SIG-M5 (cell line): ENCODE measurements at regions not wholly inside any gene's neighbourhood (a gene's known extent, or its start where the extent isn't known, plus 50 kb on each side); places are given as distances from the start of the nearest gene placed in this dataset.
A peak's percentile ranks its signal among the peaks of the same experiment; 100 is the strongest.

Experiments used
- DNase-seq: peaks from one replicate; lab custom pipeline; 2025; lab: John Stamatoyannopoulos, UW

DNA sequence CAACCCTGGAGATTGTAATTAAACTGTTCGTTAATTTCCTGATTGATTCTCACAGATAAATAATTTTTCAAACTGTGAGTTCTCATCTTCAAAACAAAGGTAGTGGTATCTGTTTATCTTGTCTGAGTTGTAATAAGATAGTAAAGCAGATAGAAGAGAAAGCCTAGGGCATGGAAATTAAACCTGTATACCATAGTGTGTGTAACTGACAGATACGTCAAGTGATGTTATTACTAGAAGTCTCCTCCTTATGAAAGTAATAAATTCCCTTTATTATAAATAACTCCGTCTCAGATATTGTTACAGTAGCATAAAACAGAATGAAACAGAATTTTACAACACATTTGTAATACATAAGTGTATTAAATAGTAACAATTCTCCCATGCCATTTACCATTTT, 1065.1 kb downstream of the SLITRK1 start:
- no peak for DNase-seq

DNA sequence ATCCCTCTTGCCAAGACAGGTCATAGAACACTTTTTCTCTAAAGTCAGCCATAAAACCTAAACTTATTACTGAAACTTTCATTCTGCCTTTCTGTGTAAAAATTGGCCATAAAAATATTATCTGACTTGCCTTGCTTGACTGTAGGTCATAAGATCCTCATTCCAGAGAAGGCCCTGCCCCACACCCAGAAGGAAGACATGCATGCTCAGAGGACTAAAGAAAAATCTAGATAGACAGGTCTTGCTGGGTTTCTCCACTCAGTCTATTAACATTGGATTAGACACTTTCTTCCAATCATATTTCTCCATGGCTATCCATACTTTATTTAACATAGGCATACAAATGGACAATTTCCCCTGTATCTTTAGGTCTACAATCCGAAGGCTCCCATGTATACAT, 1066.5 kb downstream of the SLITRK1 start:
- DNase-seq = no peak

DNA sequence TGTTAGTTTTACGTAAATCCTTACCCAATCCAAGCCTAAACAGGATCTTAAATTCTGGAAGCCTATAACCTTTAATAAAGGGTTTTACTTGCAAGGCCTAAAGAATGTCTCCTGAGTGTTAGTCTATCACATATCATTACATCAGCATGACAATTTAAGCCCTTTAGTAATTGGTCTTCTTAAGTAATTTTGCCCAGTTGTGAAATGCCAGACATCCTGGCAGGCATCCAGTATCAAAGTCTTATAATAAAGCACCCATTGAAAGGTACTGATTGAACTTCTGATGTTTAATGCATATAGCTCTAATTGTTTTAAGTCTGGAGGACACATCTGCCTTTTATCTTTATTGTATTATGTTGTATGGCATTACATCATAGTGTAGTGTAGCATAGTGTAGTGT, 1078.9 kb downstream of the SLITRK1 start:
- no peak for DNase-seq

DNA sequence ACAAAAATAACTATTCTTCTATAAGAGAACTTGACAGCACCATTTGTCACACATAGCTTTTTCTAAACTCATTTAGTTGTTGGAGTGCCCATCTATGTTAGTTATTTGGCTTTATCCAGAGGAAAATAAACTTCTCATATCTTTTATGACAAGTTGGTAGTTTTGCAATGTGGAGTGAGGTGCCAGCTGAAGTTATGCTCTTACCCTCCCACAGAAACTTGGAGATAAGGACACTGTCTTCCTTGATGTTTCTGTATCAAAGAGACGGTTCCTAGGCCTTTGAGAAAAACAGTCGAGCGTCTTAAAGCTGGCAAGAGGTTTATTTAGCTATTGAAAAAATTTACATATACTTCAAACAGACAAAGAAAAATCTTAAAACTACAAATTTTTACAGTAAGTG, 1079.7 kb downstream of the SLITRK1 start:
- DNase-seq = no peak

DNA sequence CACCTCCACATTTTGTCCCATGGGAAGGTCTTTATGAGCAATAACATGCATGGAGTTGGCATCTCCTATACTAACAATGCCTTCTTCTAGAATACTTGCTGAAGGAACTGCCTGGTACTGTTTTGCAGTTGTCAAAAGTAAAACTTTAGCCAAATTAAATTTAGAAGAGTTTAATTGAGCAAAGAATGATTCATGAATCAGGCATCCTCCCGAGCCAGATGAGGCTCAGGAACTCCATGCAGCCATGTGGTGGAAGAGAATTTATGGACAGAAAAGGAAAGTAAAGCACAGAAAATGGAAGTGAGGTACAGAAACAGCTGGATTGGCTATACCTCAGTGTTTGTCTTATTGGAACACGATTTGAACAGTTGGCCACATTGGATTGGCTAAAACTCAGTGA, 1081.9 kb downstream of the SLITRK1 start:
- DNase-seq = no peak

DNA sequence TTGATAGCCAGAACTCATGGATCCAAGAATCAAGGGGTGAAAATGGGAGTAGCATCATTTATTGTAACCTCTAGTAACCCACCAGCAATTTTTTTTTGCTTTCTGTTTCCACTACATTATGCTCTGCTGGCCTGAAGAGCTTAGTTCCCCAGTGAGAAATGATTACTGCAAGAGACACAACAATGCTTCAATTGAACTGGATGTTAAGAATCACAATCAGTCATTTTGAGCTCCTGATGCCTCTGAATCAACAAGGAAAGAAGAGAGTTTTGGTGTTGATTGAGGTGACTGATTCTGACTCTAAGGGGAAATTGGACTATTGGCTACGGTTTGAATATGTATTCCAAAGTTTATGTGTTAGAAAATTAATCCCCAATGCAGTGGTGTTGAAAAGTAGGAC, 1084.4 kb downstream of the SLITRK1 start:
- DNase-seq = no peak

DNA sequence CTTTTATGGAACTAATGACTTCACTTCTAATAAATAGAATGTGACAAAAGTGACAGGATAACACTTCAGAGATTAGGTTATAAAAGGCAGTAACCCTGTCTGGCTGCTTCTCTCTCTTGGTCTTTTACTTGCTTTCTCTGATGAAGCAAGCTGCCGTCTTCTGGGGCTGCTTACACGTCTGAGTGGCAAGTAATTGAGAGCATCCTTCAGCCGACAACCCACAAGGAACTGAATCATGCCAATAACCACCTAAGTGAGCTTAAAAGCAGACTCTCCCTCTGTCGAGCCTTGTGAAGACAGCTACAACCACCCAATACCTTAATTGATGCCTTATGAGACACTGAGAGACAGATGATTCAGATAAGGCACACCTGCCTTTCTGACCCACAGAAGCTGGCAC, 1091.2 kb downstream of the SLITRK1 start:
- no peak for DNase-seq

DNA sequence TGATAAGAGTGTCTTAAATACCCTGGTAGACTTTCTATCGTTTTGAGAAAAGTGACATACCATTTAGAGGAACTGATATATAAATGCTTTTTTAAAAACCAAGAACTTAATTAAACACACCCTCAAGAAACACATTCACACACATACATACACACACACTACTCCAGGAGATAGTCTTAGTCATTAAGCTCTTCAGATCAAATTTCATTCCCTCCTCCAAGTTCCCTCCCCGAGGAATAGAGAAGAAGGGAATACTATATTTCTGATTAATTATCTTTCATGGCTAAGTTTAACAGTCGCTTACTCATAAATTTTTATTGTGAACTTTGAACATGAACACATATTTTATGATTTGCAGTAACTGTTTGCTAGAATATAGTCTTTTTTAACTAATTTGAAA, 1109.5 kb downstream of the SLITRK1 start:
- DNase-seq = no peak

DNA sequence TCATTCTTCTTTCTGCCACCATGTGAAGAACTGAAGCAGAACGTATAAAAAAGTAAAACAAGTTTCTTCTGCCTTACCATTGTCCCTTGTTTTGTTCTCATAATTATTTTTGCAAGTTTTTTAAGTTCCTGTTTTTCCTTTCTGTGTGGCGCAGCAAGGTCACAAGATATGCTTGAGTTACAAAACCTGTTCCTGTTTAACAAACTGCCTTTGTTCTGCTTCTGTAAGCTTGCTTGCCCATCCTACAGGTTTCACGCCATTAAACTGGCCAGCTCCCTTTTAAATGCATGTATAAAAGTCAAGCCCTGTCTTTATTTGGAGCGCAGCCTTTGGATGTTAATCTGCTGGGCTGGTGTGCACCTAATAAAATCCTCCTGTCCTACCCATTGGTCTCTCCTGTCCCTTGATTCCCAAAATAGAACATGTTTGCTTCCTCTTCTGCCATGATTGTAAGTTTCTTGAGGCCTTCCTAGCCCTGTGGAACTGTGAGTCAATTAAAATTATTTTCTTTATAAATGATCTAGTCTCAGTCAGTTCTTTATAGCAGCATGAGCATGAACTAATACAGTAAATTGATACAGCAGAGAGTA, 1115.4 kb downstream of the SLITRK1 start:
- peak; percentile 30 for DNase-seq

DNA sequence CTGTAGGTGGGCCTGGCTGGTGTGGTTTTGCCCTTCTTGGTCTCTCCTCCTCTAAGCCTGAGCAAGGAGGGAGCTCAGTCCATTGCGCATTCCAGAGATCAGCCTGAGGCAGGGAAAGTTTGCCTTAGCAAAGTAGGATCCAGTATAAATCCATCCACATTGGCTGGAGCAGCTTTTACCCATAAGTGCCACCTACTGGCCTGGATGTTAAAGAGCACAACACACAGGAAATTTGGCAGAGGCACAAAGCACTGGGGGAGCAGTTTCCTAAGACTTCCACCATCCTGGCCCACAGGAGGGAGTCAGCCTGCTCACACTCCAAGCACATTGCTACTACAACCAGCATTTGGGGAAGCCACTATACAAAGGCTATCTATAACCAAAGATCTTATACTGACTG, 1124.2 kb downstream of the SLITRK1 start:
- no peak for DNase-seq

DNA sequence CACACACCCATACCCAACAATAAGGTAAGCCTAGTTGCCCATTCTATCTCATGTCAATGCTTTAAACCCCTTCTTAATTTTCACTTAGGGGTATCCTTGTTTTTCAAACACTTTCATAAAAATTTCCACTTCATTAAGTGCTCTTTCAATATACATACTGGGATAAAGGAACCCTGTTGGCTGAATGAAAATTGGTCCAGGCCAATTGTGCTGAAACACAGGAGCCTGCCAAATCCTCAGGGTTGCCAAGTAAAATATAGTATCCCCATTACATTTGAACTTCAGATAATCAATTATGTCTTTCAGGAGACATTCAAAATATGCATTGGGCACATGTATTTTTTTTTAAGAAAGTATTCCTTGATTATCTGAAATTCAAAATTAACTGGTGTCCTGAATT, 1131.1 kb downstream of the SLITRK1 start:
- DNase-seq = no peak

DNA sequence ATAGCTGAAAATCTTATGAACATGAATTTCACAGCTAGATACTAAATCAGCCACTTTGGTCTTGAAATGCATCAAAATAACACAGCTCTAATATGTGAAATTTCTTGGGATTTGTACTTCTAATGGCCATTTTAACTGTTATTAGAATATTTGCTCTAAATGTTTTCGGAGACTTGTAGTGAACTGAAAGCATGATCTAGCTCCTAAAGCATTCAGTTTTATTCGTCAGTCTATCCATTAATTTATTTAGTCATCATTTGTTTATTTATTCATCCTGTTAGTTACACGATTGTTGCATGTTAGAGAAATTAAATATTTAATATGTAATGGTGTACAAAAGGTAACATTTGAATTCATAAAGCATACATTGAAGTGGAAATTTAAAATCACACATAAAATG, 1132.7 kb downstream of the SLITRK1 start:
- DNase-seq = no peak

DNA sequence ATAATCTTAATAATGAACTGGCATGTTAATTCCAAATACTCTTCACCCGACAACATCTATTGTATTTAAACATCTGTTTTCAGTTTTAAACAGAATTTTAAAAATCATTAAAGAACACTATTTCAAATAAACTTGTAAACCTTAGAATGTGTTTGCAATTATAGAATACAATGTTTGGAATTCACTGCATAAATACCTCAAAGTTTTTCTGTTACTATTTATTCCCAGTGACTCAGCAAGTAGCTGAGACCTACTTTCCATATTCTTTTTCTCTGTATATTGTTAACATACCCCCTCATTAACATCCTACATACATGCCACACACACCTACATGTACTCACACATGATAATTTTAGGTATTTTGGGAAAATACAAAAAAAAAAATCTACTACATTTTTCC, 1134.3 kb downstream of the SLITRK1 start:
- DNase-seq = no peak

DNA sequence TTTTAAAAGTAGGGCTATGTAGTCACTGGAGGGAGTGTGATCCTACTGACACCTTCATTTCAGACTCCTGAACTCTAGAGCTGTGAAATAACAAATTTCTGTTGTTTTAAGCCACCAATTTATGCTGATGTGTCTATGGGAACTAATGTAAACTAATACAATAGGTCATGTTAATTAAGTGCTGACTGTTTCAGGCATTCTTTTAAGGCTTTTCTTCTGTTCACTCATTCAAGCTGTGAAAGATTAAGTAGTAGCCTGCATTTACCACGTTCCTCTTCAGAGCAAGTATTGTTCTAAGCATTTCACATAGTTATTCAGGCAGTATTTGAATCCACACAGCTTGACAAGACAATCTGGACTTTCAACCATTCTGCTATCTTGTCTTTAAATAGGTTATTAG, 1135.0 kb downstream of the SLITRK1 start:
- DNase-seq = no peak

DNA sequence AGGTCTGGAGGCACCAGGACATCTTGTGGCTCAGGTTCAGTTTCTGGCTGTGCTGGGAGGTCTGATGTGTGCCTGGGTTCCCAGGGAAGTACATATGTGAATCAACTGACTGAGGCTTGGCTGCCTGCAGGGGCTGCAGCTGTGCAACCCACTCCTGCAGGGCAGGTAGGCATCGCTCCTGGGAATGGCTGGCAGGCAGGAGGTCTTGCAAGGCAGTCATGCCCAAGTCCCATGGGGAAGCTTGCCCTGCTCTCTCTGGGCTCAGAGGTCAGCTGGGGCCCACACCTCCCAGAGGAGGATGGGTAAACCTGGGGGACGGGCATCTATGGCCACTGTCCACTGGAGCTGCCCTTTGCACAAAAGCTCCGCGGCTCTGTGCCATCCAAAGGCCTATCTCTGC, 1141.8 kb downstream of the SLITRK1 start:
- DNase-seq = no peak

DNA sequence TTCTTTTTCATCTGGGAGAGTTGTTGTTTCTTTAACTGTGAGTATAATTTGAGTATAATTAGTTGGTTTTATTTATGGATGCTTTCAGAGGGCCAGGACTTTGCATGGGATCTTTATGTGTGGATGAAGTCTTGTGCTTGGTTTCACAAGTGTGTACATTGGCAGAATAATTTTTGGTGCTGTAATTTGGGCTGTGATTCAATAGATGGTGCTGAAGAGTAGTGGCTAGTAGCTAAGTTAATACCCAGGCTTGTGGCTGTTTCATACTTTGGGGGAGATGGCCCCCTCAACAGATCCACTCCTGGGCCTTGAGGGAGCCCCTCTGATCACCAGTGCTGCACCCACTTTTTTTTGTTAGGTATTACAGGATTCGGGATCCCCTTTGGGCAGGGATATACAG, 1142.4 kb downstream of the SLITRK1 start:
- no peak for DNase-seq

DNA sequence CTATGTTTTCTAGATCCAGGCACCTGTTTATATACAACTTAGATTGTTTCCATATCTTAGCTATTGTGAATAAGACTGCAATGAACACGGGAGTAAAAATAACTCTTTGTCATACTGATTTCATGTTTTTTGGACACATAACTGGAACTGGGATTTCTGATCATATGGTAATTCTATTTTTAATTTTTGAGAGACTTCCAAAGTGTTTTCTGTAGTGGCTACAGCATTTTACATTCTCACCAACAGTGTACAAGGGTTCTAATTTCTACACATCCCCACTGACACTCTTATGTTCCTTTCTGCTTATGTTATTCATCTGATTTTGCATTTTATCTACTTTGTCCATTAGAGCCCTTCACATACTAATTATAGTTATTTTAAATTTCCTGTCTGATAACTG, 1152.9 kb downstream of the SLITRK1 start:
- DNase-seq = no peak

DNA sequence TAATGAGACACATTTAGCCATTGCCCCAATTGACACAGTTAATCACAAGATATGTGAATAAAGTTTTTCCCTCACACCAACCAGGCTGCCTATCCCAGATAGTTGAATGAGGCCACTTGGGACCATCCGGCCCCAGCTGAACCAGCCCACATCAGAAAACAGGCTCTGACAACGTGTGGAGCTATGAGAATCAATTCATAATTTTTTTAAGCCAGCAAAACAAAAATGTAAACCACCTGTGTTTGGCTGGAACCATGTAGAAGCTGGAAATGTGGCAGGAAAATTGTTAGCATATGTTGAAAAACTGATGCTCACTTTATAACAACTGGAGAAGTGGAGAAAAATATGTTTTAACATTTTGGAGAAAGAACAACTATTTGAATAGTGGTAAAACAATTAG, 1161.3 kb downstream of the SLITRK1 start:
- DNase-seq = no peak

DNA sequence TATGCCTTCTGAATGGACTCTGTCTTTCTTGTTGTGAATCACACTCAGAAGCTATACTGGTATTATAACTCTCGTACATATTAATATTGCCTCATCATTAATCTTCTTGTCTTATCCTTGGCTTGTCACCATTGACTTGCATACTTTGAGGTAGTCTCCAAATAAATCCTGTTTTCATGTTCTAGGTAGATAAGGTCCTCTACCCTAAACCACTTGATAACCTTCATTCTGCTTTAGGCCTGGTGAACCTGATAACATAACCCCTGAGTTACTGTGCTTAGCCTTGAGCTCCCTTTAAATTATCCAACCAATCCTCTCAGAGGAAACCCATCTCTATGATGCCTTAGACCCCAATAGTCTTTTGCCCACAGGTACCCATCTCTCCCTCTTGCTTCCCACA, 1162.3 kb downstream of the SLITRK1 start:
- DNase-seq = no peak

DNA sequence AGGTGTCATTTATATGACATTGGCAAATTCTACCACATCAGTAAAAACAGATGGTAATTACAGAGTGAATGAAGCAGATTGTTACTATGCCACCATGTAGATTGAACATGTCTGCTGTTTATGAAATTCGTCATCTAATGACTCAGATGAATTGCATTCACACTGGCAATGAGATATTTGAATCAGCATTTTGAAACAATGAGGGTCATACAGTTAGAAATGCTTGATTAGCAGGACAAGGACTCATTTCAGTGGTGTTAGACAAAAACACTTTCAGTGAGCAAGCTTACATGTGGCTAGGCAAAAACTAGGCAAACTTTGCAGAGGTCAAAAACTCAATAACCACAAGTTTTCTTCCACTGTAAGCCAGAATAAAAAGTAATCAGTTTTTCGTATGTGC, 1165.0 kb downstream of the SLITRK1 start:
- DNase-seq = no peak

DNA sequence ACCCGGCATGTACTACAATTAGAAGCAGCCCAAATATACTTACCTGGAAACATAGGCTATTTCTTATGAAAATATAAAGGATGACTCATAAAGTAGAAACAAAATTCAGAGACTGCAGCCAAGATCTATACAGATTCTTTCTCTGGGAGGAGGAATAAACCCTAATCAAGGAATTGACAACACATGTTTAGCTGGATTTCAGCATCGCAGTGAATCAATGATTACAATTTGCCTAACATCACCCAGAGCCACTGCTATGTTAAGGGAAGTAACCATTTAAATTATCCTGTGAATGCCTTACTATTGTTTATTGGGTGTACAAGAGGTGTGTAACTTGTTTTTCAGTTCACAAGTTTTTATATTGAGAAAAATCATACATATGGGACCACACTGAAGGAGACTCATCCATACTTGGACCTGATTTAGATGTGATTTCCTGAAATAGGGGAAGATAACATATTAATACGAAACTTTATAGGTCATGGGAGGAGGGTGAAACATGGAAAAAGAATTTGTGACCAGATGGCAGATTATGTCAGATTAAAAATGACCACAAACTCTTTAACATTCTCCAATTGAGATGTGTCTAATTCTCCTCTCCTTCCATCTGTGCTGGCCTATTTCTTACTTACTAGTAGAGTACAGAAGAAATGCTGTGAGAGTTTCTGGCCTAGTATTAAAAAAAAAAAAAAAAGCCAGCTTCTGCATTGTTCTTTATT, 1168.4 kb downstream of the SLITRK1 start:
- no peak for DNase-seq

DNA sequence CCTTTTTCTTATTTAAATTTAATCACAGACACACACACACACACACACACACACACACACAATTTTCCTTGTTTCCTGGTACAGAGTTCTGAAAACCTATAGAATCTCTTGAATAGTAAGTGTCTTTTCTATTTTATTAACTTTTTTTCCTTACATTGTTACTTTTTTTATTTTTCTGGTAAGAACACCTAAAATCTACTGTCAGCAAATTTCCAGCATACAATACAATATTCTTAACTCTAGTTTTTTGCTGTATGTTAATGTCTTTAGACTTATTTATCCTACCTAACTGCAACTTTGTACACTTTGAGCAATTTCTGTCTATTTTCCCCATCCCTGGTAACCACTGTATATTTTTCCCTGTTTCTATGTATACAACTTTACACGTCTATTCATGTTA, 1179.8 kb downstream of the SLITRK1 start:
- no peak for DNase-seq

DNA sequence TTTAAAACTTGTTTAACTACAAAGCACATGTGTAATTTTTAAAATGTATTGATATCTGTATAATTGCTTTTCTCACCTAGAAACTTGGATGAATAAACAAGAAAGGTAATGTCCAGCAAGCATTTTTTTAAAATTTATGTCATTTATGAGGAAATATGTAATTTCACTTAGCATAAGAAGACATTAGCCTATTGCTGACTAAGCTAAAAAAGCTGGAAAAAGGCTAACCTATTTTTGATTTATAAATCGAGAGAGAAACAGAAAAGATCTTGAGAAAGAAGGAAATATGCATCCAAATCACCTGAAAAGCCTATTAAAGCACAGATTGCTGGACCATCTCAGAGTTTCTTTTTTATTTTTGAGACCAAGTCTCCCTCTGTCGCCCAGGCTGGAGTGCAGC, 1181.3 kb downstream of the SLITRK1 start:
- DNase-seq = no peak

DNA sequence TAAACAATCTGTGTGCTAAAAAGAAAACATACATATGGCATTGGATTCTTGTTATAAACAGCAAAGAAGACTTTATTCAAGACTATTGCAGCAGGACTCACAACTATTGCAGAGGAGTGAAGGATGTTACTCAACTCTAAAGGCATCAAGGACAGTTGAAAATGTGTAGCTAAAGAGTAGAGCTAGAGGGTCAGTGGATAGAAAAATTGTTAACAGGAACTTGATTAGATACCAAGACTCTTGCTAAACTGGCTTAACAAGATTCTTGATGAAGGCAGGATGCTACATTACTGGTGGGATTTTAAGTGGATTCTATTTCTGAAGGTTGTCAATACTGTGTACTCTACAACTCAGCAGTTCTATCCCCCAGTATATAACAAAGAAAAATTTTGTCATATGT, 1183.3 kb downstream of the SLITRK1 start:
- no peak for DNase-seq
